HG02870 (cell line): ENCODE measurements at regions not wholly inside any gene's neighbourhood (a gene's known extent, or its start where the extent isn't known, plus 50 kb on each side); places are given as distances from the start of the nearest gene placed in this dataset.

Source experiments
- ATAC-seq: cut with Tn5 transposase; IDR thresholded peaks from one replicate; pipeline ENCODE4 v1.9.1; 2021; ENCODE audit warnings: mild to moderate bottlenecking, moderate library complexity; ENCODE audit not compliant: unreplicated experiment

DNA sequence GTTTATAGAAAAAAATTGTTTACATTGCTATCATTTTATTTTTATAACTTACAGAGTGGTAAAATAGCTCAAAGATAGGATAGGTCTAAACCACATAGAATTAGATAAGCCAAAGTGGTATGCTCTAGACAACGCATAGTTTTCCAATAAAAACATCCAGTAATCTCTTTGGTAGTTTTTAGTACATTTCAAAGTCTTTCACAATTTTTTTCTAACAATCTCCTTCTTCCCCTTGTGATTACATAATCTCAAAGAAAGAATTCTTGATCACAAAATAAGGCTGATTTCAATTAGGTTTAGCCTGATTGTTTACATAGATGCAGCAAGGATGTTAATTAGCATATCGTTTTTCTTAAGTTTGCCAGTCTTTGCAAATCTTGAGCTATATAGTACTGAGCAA, 460.0 kb downstream of the FUT8 start:
- ATAC-seq: no peak

DNA sequence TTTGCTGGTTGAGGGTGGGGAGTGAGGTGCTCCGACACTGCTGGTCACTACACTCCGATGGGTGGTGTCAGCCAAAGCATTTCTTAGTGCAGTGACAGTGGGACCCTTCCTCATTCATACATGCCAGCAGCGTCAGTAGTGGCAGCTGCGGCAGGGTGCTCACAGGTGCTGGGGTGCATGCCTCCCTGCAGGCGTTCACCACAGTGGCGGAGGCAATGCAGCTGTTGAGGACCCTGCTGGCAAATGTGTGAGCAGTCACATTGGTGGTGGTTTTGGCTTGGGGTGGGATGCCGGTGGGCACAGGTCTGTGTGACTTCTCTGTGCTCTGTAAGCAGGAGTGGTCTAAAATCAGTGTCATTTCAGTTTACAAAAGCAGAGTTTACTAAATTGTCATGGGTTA, 464.6 kb downstream of the FUT8 start:
- no peak for ATAC-seq

DNA sequence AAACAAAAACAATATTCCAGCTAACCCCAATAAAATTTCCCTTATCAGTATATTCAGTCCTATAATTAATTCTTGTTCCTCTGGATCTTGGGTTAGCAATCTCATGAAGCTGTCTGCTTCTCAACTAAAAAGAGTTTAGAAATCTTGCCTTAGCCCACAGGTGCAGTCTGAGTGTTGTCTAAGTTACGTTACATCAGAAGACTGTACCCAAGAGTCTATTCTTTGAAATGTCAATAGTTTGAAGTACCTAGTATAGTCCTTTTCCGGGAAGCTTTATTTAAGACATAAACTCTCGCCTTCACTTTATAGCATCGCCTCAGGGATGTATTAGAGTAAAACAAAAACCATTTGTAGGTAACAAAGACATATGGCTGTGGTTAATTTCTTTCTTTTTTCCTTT, 465.1 kb downstream of the FUT8 start:
- ATAC-seq: no peak

- ATAC-seq: no peak
These were observed 466.1 kb downstream of the FUT8 start for GRCh38 chr14:65878586-65878985.

- no peak for ATAC-seq
These were observed 466.9 kb downstream of the FUT8 start for GRCh38 chr14:65879248-65880009.

GRCh38 chr14:65880507-65880906, 468.0 kb downstream of the FUT8 start:
- ATAC-seq: no peak

DNA sequence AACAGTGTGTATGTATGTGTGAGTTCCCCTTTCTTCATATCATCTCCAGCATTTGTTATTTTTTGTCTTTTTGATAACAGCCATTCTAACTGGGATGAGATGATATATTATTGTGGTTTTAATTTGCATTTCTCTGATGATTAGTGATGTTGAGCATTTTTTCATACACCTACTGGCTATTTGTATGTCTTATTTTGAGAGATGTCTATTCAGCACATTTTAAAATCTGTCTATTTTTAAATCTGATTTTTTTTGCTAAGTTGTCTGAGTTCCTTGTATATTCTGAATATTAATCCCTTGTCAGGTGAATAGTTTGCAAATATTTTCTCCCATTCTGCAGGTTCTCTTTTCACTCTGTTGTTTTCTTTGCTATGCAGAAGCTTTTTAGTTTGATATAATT, 469.1 kb downstream of the FUT8 start:
- ATAC-seq: no peak

GRCh38 chr14:65888677-65889076, 476.1 kb downstream of the FUT8 start:
- ATAC-seq: no peak

DNA sequence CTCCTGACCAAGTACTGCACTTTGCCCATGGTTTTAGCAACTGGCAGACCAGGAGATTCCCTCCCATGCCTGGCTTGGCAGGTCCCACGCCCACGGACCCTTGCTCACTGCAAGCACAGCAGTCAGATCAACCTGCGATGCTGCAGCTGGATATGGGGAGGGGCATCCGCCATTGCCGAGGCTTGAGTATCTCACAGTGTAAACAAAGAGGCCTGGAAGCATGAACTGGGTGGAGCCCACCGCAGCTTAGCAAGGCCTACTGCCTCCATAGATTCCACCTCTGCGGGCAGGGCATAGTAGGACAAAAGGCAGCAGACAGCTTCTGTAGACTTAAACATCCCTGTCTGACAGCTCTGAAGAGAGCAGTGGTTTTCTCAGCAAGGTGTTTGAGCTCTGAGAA, 479.8 kb downstream of the FUT8 start:
- no peak for ATAC-seq

GRCh38 chr14:65900164-65900563, 487.6 kb downstream of the FUT8 start:
- ATAC-seq: no peak

DNA sequence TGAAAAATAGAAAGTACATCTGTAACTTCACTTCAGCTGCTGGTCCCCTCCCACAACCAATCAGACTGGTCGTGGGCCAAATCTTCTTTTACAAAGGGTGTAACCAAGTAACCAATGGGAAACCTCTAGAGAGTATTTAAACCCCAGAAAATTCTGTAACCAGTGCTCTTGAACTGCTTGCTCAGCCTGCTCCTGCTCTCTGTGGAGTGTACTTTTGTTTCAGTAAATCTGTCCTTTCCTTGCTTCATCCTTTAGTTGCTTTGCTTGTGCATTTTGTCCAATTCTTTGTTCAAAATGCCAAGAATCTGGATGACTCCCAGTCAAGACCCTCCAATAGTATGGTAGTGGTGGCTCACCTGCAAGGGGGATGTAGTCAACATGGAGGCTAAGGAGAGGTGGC, 489.1 kb downstream of the FUT8 start:
- ATAC-seq: no peak

- ATAC-seq: no peak
These were observed 492.5 kb downstream of the FUT8 start for GRCh38 chr14:65904988-65905387.

DNA sequence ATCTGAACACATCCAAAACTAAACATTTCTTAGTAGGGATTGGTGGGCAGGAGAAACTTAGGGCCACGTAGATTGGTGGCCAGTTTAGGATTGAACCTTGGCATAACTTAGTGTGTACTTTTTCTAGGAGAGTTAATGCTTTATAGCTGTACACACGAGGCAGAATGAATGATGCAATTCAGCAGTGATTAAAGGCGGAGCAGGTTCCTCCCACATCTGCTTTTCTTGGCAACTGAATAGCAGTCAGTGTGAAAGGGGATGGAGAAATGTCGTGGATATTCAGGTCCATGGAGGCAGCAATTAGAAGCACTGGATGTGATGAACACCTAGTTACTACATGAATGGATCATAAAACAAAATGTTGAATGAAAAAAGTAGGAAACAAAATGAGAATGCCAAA, 493.8 kb downstream of the FUT8 start:
- no peak for ATAC-seq

GRCh38 chr14:65906948-65907347, 494.4 kb downstream of the FUT8 start:
- ATAC-seq: no peak

GRCh38 chr14:65910108-65910786, 497.7 kb downstream of the FUT8 start:
- no peak for ATAC-seq

GRCh38 chr14:65915125-65915524, 502.6 kb downstream of the FUT8 start:
- ATAC-seq: no peak

- no peak for ATAC-seq
These were observed 503.5 kb downstream of the FUT8 start for GRCh38 chr14:65916055-65916454.

- no peak for ATAC-seq
These were observed 508.5 kb downstream of the FUT8 start for GRCh38 chr14:65920996-65921395.

DNA sequence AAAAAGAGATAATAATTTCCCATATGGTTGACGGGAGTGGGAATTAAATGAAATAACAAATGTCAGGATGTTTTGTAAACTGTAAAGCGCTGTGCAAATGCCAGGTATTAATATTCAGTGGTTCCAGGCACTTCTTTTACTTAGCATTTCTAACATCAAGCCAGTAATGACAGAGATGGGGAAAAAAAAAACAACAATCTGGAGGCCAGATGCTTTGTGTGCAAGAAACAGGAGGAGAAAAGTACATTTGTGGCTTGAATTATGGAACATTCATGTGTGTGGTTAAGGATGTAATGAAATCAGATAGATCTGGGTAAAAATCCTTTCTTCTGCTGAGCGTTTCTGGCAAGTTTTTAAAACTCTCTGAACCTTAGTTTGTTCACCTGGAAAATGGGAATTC, 509.6 kb downstream of the FUT8 start:
- no peak for ATAC-seq

DNA sequence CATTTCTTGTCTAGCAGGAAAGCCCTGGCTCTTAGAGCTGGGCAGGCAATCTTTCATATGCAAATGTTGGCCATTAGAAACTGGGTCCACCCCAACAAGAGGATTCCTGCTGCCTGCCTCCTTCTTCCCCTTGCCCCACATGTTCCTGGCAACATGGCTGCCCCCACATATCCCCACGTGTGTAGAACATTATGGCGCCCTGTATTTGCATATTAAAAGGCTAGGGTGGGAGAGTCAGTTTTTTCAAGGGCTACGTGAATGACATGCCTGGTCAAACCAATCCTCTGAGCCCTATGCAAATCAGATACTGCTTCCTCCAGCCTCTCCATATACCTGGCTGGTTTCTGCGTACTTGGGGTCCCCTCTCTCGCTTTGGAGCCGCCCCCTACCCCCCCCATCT, 514.0 kb downstream of the FUT8 start:
- no peak for ATAC-seq

- ATAC-seq: no peak
These were observed 514.6 kb downstream of the FUT8 start for GRCh38 chr14:65926935-65927700.

- no peak for ATAC-seq
These were observed 515.4 kb downstream of the FUT8 start for GRCh38 chr14:65927931-65928356.
